HEK293T (cell line): ENCODE measurements at regions not wholly inside any gene's neighbourhood (a gene's known extent, or its start where the extent isn't known, plus 50 kb on each side); places are given as distances from the start of the nearest gene placed in this dataset.

Source experiments
- BHLHE40 ChIP-seq: fragments of 450-650 bp; IDR thresholded peaks from 2 replicates; pipeline ENCODE4 v1.6.1; 2016; ENCODE audit warnings: mild to moderate bottlenecking, moderate library complexity, borderline replicate concordance
- ELF4 ChIP-seq: fragments of 450-650 bp; IDR thresholded peaks from 2 replicates; pipeline ENCODE4 v1.6.1; 2017; ENCODE audit warnings: antibody characterized with exemption
- FOXA1 ChIP-seq: fragments of 450-650 bp; IDR thresholded peaks from 2 replicates; pipeline ENCODE4 v1.6.1; 2016; ENCODE audit warnings: mild to moderate bottlenecking
- FOXK2 ChIP-seq: fragments of 450-650 bp; IDR thresholded peaks from 2 replicates; pipeline ENCODE4 v1.6.1; 2016; ENCODE audit warnings: mild to moderate bottlenecking
- FOXM1 ChIP-seq: fragments of 450-650 bp; IDR thresholded peaks from 2 replicates; pipeline ENCODE4 v1.6.1; 2017; ENCODE audit warnings: mild to moderate bottlenecking, borderline replicate concordance
- HDGF ChIP-seq: fragments of 450-650 bp; IDR thresholded peaks from 2 replicates; pipeline ENCODE4 v1.6.1; 2017; ENCODE audit warnings: antibody characterized with exemption, borderline replicate concordance
- LEF1 ChIP-seq: fragments of 450-650 bp; IDR thresholded peaks from 2 replicates; pipeline ENCODE4 v1.6.1; 2017; ENCODE audit warnings: mild to moderate bottlenecking, borderline replicate concordance
- PKNOX1 ChIP-seq: fragments of 450-650 bp; IDR thresholded peaks from 2 replicates; pipeline ENCODE4 v1.6.1; 2016
- SP1 ChIP-seq: fragments of 450-650 bp; IDR thresholded peaks from 2 replicates; pipeline ENCODE4 v1.6.1; 2017
- SUZ12 ChIP-seq: fragments of 450-650 bp; IDR thresholded peaks from 2 replicates; pipeline ENCODE4 v1.6.1; 2016; ENCODE audit warnings: mild to moderate bottlenecking
- TARDBP ChIP-seq: fragments of 450-650 bp; IDR thresholded peaks from 2 replicates; pipeline ENCODE4 v1.6.1; 2016
- ZNF384 ChIP-seq: fragments of 450-650 bp; IDR thresholded peaks from 2 replicates; pipeline ENCODE4 v1.6.1; 2016

GRCh38 chr6:21937466-21937865 is 343.9 kb downstream of the SOX4 start:
- TF ChIP-seq PKNOX1 (no peak), FOXK2 (no peak), FOXA1 (no peak), SP1 (no peak), FOXM1 (no peak), TARDBP (no peak), ELF4 (no peak), ZNF384 (no peak), BHLHE40 (no peak), LEF1 (no peak), SUZ12 (no peak), HDGF (no peak)
